Inferior parietal cortex (tissue), 1 donor: ENCODE measurements at regions not wholly inside any gene's neighbourhood (a gene's known extent, or its start where the extent isn't known, plus 50 kb on each side); places are given as distances from the start of the nearest gene placed in this dataset.

ENCODE experiments used
- DNase-seq: peaks from one replicate; pipeline ENCODE4 v3.0.0-alpha.2; 2016; ENCODE audit errors: extremely low spot score

DNA sequence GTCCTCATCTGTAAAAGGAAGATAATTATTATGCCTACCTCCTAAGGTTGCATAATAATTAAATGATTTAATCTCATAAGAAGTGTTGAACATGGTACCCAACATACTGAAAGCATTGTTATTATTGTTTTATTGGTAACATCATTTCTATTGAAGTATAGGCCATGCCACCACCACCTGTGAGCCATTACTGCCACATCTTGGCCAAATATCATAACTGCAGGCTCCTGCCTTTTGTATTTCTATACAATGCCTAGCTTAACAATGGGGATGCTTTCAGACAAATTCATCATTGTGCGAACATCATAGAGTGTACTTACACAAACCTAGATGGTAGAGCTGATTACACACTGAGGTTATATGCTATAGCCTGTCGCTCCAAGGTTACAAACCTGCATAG is 61.1 kb upstream of the NPSR1 start:
- no peak for DNase-seq

GRCh38 chr7:34603711-34604444 is 54.1 kb upstream of the NPSR1 start:
- DNase-seq: no peak
